Heart left ventricle (tissue), 13 donors: ENCODE measurements at regions not wholly inside any gene's neighbourhood (a gene's known extent, or its start where the extent isn't known, plus 50 kb on each side); places are given as distances from the start of the nearest gene placed in this dataset.

ENCODE experiments used
- POLR2A ChIP-seq, 2 donors: fragments of 450-650 bp; IDR thresholded peaks; one replicate each; pipeline ENCODE4 v1.6.1; 2017; ENCODE audit warnings: antibody characterized with exemption in 2 of 2, mild to moderate bottlenecking in 2 of 2, moderate library complexity in 2 of 2
- TF ChIP-seq, protein P1 (sequence below), 12 donors: fragments of 200-600 bp; sonication (generic) in 4 of 12; IDR thresholded peaks; one replicate each; pipeline versions ENCODE4 v1.5.0 to v1.8.0; 2018 to 2022; ENCODE audit warnings: antibody characterized with exemption in 12 of 12, mild to moderate bottlenecking in 5 of 12
- donor health status: ischemic (EF 13 %, LVEDD 7.1; RV severe dilation, severe dysfunction).
- donor health status: DM: no; HTN: yes; CAD: no.
- donor health status: DM: no; HTN: no; CAD: no.
- donor health status: ischemic (EF 25% LVEDD 6.9; RV normal size, moderate dysfunction).
- donor health status: ischemic (EF 25% LVEDD 5.7; RV mildly dilated, moderate dysfunction).
- donor health status: ischemic (EF 35%, LVEDD 5.7; RV mildly dilated, moderate dysfunction).
- donor health status: nonischemic (EF 11% LVEDD 7.7; RV severe dilation, severe dysfunction).
- donor health status: DM: yes; HTN: yes; CAD: no.
- donor health status: PGD.
- donor health status: ischemic (EF 29% LVEDD 5.4; RV normal size, mild dysfunction).
- donor health status: nonischemic (EF 23%, LVEDD 6.1; RV moderate dilation, normal function).

GRCh38 chr17:12599186-12599920 is 66.3 kb upstream of the MYOCD start:
- TF ChIP-seq, protein P1, sequence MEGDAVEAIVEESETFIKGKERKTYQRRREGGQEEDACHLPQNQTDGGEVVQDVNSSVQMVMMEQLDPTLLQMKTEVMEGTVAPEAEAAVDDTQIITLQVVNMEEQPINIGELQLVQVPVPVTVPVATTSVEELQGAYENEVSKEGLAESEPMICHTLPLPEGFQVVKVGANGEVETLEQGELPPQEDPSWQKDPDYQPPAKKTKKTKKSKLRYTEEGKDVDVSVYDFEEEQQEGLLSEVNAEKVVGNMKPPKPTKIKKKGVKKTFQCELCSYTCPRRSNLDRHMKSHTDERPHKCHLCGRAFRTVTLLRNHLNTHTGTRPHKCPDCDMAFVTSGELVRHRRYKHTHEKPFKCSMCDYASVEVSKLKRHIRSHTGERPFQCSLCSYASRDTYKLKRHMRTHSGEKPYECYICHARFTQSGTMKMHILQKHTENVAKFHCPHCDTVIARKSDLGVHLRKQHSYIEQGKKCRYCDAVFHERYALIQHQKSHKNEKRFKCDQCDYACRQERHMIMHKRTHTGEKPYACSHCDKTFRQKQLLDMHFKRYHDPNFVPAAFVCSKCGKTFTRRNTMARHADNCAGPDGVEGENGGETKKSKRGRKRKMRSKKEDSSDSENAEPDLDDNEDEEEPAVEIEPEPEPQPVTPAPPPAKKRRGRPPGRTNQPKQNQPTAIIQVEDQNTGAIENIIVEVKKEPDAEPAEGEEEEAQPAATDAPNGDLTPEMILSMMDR (IDR thresholded peaks at IDR 0.05) = no peak
- no peak for TF ChIP-seq POLR2A (IDR thresholded peaks at IDR 0.05)
